HL-60 (cell line): ENCODE measurements at regions not wholly inside any gene's neighbourhood (a gene's known extent, or its start where the extent isn't known, plus 50 kb on each side); places are given as distances from the start of the nearest gene placed in this dataset.

Experiments used
- DNase-seq, 2 experiments: peaks; one replicate each; pipeline ENCODE4 v3.0.0-alpha.2; 2010 to 2020; ENCODE audit warnings: low read depth in 1 of 2, low spot score in 1 of 2
- H3K27ac ChIP-seq: fragments of 250-450 bp; sonication (Bioruptor Pico); replicated peaks from 2 replicates; pipeline ENCODE4 v1.5.1; 2020; ENCODE audit warnings: mild to moderate bottlenecking, moderate library complexity
- H3K27me3 ChIP-seq: fragments of 250-450 bp; sonication (Bioruptor Pico); 2 replicates; pipeline ENCODE4 v1.5.1; 2021; ENCODE audit warnings: mild to moderate bottlenecking, moderate library complexity; ENCODE audit not compliant: insufficient read depth, poor library complexity, severe bottlenecking
- H3K4me3 ChIP-seq: replicated peaks from 2 replicates; pipeline ENCODE4 v1.5.1; 2011; ENCODE audit warnings: mild to moderate bottlenecking, control low read depth, low read length; ENCODE audit not compliant: insufficient read depth
- GABPA ChIP-seq: IDR thresholded peaks from 2 replicates; pipeline ENCODE4 v1.6.1; 2012; ENCODE audit warnings: low read depth
- POLR2AphosphoS5 ChIP-seq: IDR thresholded peaks from 2 replicates; pipeline ENCODE4 v1.6.1; 2012; ENCODE audit warnings: low read depth
- SPI1 ChIP-seq: IDR thresholded peaks from 2 replicates; pipeline ENCODE4 v1.6.1; 2012; ENCODE audit warnings: low read depth, mild to moderate bottlenecking, borderline replicate concordance
- TF ChIP-seq, protein P1 (sequence below): IDR thresholded peaks from 2 replicates; pipeline ENCODE4 v1.6.1; 2012; ENCODE audit warnings: low read depth; ENCODE audit not compliant: insufficient replicate concordance
- TF ChIP-seq, protein P2 (sequence below): IDR thresholded peaks from one replicate; pipeline ENCODE4 v1.5.1; 2011; ENCODE audit warnings: low read length, control low read depth, inconsistent platforms; ENCODE audit not compliant: insufficient read depth

DNA sequence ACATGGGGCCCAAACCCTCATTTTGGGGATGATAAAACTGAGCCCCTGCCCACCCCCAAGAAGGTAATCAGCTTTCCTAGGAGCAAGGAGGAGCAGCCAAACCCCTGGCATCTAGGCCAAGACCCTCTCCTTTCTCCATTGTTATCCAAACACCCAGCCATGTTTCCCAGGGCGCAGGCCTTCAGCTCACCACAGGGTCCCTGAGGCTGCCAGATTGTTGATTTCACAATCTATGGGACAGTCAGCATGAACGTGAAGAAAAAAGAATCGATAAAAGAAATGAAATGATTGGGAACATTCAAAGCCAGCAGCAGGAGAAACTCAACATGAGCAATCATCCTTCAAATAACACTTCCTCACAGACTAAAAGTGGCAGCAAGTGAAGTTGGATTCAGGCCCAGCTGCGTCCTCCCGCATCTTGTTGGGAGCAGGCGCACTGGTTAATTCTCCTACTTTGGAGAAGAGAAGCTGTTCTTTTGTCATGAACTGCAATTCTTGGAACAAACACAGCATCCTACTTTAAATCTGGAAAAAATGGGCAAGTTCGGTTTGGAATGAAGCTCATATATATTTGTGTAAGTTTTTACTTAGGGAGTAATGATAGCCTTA, 241.8 kb upstream of the PRDM1 start:
- no peak for DNase-seq
- Histone ChIP-seq H3K27me3 (no peaks in the 10 kb centered on the region), H3K27ac (no peak overlapping the region), H3K4me3 (no peak overlapping the region)
- TF ChIP-seq GABPA (no peak), POLR2AphosphoS5 (no peak)
- TF ChIP-seq, protein P1, sequence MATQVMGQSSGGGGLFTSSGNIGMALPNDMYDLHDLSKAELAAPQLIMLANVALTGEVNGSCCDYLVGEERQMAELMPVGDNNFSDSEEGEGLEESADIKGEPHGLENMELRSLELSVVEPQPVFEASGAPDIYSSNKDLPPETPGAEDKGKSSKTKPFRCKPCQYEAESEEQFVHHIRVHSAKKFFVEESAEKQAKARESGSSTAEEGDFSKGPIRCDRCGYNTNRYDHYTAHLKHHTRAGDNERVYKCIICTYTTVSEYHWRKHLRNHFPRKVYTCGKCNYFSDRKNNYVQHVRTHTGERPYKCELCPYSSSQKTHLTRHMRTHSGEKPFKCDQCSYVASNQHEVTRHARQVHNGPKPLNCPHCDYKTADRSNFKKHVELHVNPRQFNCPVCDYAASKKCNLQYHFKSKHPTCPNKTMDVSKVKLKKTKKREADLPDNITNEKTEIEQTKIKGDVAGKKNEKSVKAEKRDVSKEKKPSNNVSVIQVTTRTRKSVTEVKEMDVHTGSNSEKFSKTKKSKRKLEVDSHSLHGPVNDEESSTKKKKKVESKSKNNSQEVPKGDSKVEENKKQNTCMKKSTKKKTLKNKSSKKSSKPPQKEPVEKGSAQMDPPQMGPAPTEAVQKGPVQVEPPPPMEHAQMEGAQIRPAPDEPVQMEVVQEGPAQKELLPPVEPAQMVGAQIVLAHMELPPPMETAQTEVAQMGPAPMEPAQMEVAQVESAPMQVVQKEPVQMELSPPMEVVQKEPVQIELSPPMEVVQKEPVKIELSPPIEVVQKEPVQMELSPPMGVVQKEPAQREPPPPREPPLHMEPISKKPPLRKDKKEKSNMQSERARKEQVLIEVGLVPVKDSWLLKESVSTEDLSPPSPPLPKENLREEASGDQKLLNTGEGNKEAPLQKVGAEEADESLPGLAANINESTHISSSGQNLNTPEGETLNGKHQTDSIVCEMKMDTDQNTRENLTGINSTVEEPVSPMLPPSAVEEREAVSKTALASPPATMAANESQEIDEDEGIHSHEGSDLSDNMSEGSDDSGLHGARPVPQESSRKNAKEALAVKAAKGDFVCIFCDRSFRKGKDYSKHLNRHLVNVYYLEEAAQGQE = no peak

DNA sequence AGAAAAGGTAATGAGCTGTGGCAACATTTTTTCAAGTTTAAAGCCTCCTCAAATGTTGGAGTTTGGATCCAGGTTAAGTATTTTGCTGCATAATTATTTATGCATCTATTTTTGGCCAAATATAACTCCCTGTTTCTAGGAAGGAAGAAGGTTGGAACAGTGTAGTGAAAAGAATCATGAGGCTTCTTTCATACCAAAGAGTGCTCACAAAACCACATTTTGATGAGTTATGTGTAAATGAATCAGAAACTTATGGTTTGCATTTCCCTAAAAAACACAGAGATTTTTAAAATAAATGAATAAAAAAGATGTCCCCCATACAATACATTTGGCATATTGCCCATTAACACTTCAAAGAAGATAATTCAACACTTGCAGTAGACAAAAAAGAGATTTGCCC, 246.9 kb upstream of the PRDM1 start:
- H3K27ac ChIP-seq = no peak overlapping the region
- TF ChIP-seq GABPA (no peak), SPI1 (no peak), POLR2AphosphoS5 (no peak)
- TF ChIP-seq, protein P2, sequence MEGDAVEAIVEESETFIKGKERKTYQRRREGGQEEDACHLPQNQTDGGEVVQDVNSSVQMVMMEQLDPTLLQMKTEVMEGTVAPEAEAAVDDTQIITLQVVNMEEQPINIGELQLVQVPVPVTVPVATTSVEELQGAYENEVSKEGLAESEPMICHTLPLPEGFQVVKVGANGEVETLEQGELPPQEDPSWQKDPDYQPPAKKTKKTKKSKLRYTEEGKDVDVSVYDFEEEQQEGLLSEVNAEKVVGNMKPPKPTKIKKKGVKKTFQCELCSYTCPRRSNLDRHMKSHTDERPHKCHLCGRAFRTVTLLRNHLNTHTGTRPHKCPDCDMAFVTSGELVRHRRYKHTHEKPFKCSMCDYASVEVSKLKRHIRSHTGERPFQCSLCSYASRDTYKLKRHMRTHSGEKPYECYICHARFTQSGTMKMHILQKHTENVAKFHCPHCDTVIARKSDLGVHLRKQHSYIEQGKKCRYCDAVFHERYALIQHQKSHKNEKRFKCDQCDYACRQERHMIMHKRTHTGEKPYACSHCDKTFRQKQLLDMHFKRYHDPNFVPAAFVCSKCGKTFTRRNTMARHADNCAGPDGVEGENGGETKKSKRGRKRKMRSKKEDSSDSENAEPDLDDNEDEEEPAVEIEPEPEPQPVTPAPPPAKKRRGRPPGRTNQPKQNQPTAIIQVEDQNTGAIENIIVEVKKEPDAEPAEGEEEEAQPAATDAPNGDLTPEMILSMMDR = no peak
- TF ChIP-seq, protein P1 = no peak
- DNase-seq = no peak
- H3K27me3 ChIP-seq = no peaks in the 10 kb centered on the region
- no peak overlapping the region for H3K4me3 ChIP-seq

DNA sequence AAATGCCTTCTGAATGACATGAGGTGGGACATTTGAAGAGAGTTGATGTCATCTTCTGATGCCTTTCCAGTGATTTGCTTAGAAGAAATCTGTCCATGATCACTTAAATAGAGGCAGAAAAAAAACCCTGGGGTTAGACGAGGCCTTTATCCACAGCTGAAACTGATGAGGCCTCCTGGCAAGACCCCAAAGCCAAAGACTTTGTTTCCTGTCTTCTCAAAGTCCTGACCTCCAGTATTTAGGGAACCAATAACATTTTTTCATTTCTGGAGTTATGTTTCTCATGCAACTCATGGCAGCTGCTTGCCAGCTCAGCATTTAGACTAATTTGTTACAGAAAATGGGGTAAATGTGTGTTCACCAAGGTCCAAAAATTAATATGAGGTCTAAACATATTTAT, 248.0 kb upstream of the PRDM1 start:
- no peak overlapping the region for H3K27ac ChIP-seq
- no peaks in the 10 kb centered on the region for H3K27me3 ChIP-seq
- H3K4me3 ChIP-seq = no peak overlapping the region
- TF ChIP-seq, protein P2 = no peak
- TF ChIP-seq POLR2AphosphoS5 (no peak), GABPA (no peak), SPI1 (no peak)
- TF ChIP-seq, protein P1 = no peak
- DNase-seq = no peak
